DMS 273 (cell line): ENCODE measurements at regions not wholly inside any gene's neighbourhood (a gene's known extent, or its start where the extent isn't known, plus 50 kb on each side); places are given as distances from the start of the nearest gene placed in this dataset.
"Not testable (repeated sequence)": the region's sequence is repeated elsewhere in the genome, so short reads cannot be mapped to it uniquely, and the experiment has no call there.

Experiments
- DNase-seq: peaks from one replicate; lab custom pipeline; 2025; ENCODE audit not compliant: unreplicated experiment; lab: John Stamatoyannopoulos, UW

DNA sequence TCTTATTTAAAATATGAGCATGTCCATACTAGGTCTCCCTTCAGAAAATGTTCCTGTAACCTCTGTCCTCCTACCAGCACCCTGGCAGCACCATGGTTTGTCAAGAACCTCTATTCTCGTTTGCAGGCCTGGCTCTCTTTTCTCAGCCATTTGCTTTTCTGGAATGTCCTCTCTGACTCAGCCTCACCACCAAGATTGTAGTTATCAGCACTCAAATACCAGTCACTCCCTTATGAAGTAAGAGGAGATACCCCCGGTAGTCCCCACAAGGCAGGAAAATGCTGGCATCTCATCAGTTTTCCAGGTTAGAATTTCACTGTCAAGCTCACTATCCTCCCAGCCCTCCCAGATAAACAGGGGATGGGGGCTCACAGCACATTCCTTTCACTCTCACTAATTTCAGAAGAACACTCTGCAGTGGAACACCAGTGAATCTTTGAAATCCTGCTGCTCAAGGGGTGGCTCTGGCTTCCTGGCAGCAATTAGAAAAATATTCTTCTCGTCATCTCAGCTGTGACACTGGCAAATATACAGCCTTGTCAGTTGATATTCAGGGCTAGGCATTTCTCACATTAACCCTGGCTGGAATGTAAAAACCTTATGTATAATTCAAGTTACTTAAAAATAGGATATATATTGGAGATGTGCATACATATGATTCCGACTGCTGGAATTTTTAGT lies 129.2 kb downstream of the TBX18 start:
- no peak for DNase-seq

DNA sequence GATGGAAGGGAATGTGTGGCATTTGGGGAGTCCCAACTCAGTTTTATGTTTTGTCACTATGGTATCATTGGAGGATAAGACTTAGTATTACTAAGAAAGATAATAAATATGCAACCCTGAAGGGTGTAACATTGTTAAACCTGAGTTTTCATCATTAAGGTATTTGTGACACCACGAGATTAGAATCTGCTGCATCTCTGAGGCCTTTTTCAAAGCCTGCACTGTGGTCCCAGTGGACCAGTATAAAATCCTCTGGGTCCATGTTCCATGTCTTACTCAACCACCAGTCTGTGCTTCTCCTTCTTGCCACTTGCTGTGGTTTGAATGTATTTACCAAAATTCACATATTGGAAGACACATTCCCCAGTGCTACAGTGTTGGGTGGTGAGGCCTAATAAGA lies 130.6 kb downstream of the TBX18 start:
- no peak for DNase-seq

DNA sequence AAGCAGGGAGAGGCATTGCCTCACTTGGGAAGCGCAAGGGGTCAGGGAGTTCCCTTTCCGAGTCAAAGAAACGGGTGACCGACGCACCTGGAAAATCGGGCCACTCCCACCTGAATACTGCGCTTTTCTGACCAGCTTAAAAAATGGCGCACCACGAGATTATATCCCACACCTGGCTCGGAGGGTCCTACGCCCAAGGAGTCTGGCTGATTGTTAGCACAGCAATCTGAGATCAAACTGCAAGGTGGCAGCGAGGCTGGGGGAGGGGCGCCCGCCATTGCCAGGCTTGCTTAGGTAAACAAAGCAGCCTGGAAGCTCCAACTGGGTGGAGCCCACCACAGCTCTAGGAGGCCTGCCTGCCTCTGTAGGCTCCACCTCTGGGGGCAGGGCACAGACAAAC lies 137.9 kb downstream of the TBX18 start:
- DNase-seq, result not testable (repeated sequence)

DNA sequence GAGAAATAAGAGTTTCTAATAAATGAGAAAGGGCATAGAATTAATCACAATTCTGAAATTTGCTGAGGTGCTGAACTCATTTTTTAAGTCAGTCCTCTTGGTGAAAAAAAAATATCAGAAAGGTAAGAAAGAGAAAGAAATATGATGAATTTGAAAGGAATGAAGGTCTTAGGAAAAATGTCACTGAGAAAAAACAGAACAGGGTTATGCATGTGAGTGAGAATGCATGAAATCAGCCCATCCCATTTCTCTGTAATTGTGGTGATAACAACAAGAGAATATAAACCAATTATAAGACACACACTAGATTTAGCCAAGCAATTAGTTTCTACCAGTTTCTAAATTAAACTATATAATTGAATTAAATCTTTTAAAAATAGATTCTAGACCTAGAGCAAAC lies 138.9 kb downstream of the TBX18 start:
- no peak for DNase-seq

DNA sequence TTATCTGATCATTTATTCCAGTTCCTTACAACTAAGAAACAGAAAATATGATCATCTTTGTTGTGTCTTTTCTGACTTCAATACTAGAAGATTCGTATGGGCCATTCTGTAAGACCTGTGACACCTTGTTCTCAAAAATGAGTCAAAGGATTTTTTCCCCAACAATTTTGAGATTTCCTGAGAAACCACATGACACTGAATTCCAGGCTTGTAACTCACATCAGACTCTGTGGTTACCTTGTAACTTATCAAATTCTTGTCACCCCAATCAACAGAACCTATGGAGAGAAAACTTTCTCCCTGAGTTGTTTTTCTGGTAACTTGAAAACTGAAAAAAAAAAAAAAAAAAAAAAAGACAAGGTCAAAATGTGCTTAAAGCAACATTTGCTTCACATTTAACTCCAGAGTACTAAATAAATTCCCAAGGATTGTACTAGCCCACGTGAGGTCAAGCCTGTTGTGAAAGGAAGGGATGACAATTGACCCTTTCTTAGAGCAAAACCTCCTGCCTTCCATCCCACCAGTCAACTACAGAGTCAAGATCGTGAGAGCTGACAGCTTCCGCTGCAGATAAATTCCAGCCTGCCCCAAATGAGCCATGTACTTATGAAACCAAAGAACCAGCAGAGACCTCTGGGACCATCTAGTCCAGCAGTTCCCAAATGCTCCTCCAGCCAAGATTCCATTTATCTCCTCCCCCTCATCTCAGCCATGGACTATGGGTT lies 140.3 kb downstream of the TBX18 start:
- no peak for DNase-seq

DNA sequence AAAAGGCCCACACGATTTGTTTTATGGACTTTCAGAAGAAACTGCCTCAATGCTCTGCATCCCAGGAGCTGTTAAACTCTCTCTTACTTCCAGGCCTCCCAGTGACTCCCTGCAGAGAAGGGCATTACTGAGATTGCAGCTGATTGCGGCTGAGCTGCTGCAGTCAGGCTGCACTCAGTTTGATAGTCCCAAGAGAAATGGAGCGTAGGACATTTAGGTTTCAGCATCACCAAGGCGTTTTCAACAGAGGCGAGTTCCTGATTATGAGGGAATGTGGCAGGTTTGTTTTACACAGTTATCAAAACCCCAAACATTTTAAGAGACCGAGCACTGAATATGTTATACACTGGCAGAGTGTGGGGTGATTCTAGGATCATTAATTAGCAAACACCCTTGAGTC lies 145.6 kb downstream of the TBX18 start:
- DNase-seq, result no peak

DNA sequence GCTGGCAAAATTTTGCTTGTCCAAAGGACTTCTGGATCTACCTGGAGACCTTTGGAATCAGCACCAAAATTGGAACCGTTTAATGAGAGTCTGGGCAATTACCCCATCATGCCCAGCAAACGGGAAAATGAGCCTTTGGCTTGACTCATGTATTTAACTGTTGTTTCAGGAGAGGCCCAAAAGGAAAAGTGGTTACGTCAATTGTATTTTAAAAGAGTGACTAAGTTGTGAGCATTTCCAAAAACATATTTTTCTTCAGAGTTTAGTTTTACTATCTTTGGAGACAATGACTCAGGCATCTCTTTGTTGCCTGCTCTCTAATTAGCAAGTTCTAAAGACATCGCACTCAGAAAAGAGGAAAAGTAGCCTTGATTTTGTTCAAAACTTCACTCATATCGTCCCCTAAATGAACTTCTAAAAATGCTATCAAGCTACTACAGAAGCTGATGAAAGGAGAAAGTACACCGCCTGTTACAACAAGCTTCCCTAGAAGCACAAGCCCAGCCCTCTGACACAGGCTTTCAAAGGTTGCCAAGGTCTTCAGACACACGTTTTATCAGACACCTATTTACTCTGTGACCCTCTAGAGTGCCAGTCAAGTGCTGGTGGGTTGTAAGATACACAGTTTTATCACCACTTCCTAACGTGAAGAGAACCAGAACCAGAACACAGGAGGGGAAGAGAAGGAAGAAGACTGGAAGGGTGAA lies 146.2 kb downstream of the TBX18 start:
- no peak for DNase-seq

DNA sequence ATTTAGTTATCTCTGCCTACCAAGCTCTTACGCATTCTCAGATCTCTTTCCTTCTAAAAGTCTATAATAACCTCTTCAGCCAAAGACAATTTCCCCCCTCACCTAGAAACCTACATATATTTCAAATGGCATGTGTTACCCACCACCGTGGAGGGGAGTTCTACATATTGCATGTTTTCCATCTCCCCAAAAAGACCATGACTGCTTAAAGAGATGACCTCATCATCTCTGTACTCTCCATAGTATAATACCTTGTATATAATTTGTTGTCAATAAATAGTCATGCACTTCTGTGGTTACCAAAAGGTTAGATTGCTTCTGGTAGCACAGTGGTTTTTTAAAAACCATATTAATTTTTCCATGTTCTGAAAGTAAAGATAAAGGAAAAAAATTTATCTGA lies 148.4 kb downstream of the TBX18 start:
- no peak for DNase-seq

DNA sequence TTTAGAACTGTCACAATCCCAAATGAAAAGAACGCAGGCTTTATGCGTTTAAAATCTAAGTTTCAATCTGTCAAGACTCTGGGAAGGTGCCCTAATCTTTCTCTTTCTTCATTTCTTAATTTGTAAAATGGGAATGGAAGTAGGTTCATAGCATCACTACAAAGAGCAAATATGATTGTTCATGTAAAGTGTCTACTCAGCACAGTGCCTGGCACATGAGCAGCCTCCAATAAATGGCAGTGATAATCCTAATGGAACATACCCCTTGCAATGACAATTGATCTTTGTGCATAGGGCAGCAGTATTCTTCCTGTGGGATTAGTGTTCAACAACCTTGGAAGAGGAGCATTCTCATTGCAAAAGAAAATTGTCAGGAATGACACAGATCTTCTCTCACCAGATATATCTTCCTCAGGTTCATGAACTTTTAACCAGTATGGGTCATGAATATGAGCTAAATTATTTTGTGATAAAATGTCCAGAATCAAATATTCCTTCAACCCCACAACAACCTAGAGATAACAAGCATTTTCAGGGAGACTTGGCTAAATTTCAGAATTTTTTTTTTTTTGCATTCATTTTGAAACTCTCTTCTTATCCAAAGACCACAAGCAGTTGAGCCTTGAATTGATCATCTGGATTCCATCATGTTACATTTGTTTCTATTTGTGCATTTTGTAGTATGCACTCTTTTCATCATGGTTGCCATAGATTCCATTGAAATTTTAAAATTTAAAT lies 149.1 kb downstream of the TBX18 start:
- DNase-seq, result no peak

DNA sequence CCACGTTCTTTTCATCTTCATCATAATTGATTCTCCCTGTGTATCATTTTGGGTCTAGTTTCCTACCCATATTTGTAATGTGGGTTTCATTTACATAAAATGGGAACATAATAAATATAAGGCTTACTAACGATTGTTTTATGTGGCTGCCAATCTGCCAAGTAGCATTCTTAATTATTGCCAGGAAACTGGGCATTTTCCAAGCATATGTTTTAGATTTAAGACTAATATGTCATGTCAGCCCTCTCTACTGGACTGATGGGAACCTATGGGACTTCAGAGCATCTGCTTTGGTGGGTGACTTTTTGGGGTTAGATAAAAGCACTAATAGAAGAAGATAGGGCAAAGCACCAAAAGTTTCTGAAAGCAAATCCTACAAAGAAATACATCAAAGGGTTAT lies 157.5 kb downstream of the TBX18 start:
- DNase-seq, result no peak

DNA sequence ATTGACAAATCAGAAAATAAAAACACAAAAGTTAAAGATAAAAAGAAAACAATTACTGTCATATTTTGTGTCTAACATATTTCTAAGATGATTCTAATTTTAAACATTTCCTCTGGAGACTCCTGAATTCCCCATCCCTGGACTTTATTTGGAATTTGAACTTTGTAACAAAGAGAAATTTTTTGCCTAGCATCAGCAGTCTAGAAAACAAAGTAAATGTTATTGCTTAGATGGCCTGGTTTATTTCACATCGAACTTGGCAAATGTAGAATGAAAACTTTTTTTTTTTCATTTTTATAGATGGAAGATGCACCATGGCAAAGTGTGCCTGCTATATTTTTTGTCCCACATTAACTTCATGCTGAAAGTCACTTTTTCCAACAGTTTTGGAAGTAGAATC lies 159.1 kb downstream of the TBX18 start:
- no peak for DNase-seq

DNA sequence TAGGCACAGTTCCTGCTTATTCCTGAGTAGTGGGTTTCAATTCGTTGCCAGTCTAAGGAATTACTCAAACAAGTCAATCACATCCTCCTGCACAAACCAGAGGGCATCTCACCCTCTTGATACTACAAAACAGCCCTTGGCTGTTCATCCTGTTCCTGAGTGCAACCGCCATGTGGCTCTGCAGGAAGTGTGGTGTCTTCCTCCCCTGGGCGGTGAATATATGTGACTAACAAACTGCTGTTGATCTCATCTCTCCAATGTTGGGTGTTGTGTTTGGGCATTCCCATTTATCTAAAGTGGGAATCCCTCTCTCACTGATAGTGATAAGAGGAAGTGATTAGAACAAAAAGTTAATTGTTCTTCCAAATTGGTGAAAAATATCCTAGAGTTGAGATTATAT lies 163.0 kb downstream of the TBX18 start:
- no peak for DNase-seq

DNA sequence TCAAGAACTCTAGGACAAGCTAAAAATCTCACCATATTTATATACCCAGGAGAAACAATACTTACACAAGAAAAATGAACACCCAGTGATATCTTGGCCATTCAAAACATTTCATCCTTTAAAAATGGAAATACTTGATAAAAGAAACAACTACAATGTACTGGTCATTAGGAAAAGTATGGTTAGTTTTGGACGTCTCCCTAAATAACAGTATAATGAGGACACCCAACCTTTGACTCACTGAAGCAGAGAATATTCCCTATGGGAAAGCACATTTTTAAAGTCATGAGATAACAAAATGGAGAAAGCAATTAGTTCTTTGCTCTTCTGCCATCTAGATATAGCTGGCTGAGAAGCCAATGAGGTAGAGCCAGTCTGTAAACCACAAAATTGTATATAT lies 164.4 kb downstream of the TBX18 start:
- no peak for DNase-seq

DNA sequence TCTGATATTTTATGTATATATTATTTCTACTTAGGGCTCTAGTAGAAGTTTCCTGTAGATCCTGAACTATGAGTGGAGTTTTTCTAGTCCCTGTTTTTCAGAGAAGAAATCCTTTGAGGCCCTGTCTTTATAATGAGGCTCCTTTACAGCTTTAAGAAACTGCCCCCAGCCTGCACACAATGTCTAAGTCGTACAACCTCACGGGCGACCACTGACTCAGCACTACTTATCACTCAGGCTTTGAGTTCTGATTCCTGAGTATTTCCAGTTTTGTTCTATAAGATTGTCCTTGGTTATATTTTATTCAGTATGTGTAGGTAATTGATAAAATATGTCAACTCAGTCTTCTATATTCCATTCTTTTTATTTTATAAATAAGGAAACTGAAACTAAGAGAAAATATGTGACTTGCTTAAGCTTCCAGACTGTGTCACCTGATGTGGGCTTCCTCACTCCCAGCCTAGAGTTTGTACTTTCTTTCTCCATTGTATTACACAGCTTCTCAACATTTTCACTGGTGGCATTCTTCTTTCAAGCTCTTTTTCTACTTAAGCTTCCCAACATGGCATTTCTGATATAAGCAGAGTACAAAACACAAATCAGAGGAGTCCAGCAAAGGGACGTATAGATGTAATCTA lies 167.0 kb downstream of the TBX18 start:
- DNase-seq, result no peak

DNA sequence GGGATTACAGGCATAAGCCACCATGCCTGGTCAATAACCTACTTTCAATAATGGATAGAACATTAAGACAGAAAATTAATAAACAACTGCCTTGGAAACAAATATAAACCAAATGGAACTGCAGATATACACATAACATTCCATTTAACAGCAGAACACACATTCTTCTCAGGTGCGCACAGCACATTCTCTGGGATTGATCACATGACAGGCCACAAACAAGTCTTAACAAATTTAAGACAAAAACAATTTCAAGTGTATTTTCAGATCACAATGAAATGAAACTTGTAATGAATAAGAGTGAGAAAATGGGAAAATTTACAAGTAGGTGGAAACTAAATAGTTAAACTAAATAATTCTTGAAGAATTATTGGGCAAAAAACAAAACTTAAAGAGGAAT lies 167.9 kb downstream of the TBX18 start:
- DNase-seq, result no peak

DNA sequence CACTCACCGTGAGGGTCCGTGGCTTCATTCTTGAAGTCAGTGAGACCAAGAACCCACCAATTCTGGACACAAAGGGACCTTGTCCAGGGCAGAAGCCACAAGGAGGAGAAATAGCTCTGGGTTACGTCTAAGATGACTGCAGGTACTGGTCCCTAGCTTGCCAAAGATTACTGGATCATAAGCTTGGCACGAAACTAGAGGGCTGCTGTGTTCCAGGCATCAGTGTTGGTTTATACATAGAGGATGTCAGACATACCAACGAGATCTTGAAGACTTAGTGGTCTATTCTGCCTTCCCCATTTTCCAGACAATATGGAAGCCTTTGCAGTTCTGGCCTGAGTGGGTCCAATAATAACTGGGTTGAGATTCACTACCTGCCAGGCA lies 175.7 kb downstream of the TBX18 start:
- no peak for DNase-seq

DNA sequence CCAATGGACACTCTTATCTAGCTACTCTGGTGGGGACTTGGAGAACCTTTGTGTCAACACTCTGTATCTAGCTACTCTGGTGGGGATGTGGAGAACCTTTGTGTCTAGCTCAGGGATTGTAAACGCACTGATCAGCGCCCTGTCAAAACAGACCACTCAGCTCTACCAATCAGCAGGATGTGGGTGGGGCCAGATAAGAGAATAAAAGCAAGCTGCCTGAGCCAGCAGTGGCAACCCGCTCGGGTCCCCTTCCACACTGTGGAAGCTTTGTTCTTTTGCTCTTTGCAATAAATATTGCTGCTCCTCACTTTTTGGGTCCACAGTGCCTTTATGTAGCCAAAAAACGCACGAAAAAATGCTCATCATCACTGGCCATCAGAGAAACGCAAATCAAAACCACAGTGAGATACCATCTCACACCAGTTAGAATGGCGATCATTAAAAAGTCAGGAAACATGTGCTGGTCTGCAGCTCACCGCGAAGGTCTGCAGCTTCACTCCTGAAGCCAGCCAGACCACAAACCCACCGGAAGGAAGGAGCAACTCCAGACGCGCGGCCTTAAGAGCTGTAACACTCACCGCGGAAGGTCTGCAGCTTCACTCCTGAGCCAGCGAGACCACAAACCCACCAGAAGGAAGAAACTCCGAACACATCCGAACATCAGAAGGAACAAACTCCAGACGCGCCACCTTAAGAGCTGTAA lies 176.3 kb downstream of the TBX18 start:
- not testable (repeated sequence) for DNase-seq

DNA sequence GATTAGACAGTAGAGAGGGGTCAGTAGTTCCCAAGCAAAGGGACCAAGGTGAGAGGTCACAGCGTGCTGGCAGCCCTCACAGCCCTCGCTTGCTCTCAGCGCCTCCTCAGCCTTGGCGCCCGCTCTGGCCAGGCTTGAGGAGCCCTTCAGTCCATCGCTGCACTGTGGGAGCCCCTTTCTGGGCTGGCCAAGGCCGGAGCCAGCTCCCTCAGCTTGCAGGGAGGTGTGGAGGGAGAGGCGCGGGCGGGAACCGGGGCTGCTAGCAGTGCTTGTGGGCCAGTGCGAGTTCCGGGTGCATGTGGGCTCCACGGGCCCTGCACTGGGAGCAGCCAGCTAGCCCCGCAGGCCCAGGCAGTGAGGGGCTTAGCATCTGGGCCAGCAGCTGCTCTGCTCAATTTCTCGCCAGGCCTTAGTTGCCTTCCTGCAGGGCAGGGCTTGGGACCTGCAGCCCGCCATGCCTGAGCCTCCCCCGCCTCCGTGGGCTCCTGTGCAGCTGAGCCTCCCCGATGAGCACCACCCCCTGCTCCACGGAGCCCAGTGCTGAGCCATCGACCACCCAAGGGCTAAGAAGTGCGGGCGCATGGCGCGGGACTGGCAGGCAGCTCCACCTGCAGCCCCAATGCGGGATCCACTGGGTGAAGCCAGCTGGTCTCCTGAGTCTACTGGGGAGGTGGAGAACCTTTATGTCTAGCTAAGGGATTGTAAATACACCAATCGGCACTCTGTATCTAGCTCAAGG lies 177.0 kb downstream of the TBX18 start:
- DNase-seq, result not testable (repeated sequence)

DNA sequence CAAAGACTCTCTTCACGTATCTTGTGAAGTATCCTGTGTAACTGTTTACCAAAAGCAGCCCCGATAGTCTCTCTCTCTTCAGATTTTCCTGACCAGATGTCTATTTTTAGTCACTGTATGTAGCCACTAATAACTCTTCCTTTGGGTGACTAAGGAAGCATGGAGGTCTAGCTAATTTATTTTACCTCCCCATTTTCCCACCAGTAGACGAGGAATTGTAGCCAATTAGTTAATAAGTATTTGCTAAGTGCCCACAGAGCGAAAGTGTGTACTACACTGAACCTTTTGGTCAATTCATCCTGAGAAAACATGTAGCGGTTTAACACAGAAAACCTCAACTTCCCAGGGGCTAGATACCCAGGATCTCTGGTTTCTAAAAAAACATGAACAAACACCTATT lies 180.6 kb downstream of the TBX18 start:
- DNase-seq, result no peak

DNA sequence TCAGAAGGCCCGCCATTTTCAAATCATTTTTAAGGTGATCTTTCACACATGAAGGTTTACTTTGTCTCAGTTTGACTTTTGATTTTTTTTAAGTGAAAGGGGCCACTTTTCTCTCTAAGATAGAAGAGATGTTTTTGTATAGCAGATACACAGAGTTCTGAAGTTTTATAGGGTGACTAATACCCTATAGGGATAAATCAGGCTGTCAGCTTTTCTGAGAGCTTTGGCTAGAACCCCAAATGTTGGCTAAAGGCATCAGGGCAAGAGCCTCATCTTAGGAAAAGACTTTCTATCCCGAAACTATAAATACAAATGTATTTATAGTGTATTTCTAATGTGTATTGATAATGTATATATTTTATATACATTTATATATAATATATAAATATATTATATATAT lies 181.4 kb downstream of the TBX18 start:
- DNase-seq, result no peak
